ENCODE measurements at regions not wholly inside any gene's neighbourhood (a gene's known extent, or its start where the extent isn't known, plus 50 kb on each side); places are given as distances from the start of the nearest gene placed in this dataset.

- no peak for DNase-seq (ENCODE audit: extremely low read depth, low read depth, low spot score)
Observed at GRCh38 chr5:56290378-56291078, 57.4 kb upstream of the ANKRD55 start.

- DNase-seq (ENCODE audit: extremely low read depth, low read depth, low spot score) = no peak
Observed at GRCh38 chr5:56289602-56289987, 56.5 kb upstream of the ANKRD55 start.

GRCh38 chr5:56288873-56289601 lies 55.9 kb upstream of the ANKRD55 start:
- no peak for DNase-seq (ENCODE audit: extremely low read depth, low read depth, low spot score)

- no peak for DNase-seq (ENCODE audit: extremely low read depth, low read depth, low spot score)
Observed at GRCh38 chr5:56286015-56286884, 53.1 kb upstream of the ANKRD55 start.

- DNase-seq (ENCODE audit: extremely low read depth, low read depth, low spot score) = no peak
Observed at GRCh38 chr5:56282951-56283350, 49.8 kb upstream of the ANKRD55 start.
